ENCODE measurements at regions not wholly inside any gene's neighbourhood (a gene's known extent, or its start where the extent isn't known, plus 50 kb on each side); places are given as distances from the start of the nearest gene placed in this dataset.
"Not testable (repeated sequence)": the region's sequence is repeated elsewhere in the genome, so short reads cannot be mapped to it uniquely, and the experiment has no call there.

DNA sequence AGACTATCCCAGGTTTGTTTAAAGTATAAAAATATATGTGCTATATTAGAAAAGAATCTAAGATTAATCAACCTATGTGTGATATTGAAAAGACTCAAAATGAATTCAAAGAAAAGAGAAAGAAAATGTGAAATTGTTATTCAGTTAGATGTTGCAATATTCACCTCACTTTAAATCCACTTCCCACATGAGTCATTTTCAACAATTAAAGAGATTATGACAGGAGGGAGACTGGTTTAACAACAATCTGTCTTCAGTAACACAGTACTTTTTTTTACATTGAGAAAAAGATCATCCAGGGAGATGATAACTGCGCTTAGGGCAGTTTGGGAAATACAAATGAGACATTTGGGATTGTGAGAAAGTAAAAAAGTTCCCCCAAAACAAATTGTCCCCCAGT, 1246.2 kb downstream of the SLITRK1 start:
- no peak for DNase-seq (ENCODE audit: low spot score)
- no peak for FAIRE-seq

DNA sequence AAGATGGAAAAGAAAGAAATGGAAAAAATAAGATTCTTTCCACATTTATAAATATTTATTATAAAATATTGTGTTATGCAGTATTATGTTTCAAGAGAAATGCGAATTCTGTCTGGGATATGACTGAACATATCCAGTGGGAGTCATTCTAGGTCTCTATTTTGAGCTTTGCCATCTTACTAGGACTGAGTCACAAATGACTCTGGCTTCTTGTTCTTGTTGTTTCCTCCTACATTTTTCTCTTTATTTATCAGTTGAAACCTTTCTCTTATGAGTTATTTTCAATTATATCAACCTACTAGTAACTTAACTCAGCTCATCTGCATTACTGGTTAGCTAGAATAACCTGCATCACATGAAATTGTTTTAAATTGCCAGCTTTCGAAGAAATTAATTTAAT, 1247.3 kb downstream of the SLITRK1 start:
- no peak for FAIRE-seq
- no peak for DNase-seq (ENCODE audit: low spot score)

DNA sequence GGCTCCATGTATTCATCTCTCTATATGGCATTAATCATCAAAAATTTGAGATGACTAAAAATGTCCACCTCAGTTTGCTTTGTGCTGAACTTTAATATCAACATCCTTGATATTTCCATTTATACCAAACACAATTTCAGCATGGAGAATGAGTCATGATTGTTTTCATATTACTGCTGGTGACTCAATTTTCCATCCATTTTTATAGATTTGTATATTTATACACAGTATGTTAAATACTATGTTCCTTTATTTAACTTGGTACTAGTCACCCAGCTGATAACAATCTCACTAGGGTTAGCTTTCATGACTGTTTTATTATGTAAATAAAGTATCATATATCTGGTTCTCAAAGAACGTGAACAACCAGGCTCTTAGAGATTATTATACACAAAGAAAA, 1255.1 kb downstream of the SLITRK1 start:
- FAIRE-seq: no peak

DNA sequence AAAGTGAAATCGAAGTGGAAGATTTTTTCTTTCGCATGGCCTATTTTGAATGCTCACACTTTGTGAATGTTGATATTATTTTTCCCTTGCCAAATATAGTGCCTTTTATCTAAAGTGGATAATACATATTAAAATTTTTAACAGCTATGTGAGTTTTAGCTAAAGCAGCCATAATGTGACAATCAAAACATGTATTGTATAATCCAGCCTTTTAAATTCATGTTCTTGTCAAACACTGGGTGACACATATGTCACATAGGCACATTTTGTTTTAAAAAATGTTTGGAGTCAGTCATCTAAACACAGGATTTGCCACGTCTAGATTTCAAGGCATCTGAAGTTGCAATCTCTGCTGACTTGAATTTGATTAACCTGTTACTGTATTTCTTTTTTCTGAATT, 1256.6 kb downstream of the SLITRK1 start:
- no peak for FAIRE-seq
- no peak for DNase-seq (ENCODE audit: low spot score)

More for the DNA sequence above, 1255.1 kb downstream of the SLITRK1 start:
- no peak for DNase-seq (ENCODE audit: low spot score)

DNA sequence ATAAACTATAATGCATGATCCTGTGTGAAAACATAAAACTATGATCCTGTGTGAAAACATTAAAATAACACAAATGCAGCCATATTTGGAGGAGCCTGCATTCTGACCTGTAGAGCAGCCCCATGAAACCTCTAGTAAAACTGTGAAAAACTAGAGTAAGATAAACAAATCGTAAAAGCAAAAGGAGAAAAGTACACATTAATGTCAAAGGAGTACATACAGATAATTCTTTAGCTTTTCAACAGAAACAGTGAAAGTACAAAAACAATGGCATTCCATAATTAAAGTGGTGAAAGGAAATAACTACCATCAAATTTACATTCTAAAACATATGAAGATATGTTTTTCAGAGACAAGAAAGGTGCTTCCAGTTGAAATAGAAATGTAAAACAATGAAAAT, 1267.2 kb downstream of the SLITRK1 start:
- DNase-seq (ENCODE audit: low spot score) (no peak), FAIRE-seq (no peak)

DNA sequence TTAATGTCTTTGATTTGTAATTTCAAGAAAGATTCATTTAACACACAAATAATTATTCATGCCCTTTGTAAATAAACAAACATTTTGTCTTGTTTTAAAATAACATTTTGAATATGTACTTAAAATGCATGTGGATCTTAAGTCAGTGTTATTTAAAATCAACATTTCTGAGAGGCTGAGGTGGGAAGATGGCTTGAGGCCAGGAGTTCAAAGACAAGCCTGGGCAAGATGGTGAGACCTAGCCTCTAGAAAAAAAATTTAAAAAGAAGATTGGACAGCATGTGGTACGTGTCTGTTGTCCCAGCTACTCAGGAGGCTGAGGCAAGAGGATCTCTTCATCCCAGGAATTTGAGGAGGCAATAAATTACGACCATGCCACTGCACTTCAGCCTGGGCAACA, 1268.2 kb downstream of the SLITRK1 start:
- DNase-seq (ENCODE audit: low spot score) (no peak), FAIRE-seq (no peak)

DNA sequence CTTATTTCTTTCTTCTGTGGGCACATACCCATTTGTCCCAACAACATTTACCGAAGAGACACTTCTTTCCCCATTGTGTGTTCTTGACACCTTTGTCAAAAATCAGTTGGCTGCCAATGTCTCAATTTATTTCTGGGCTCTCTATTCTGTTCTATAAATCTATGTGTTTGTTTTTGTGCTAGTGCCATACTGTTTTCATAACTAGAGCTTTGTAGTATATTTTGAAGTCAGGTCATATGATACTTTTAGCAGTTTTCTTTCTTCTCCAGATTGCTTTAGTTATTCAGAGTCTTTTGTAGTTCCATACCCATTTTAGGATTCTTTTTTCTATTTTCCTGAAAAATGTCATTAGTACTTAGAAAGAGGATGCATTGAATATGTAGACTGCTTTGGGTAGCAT, 1276.3 kb downstream of the SLITRK1 start:
- FAIRE-seq: no peak
- DNase-seq (ENCODE audit: low spot score): no peak

DNA sequence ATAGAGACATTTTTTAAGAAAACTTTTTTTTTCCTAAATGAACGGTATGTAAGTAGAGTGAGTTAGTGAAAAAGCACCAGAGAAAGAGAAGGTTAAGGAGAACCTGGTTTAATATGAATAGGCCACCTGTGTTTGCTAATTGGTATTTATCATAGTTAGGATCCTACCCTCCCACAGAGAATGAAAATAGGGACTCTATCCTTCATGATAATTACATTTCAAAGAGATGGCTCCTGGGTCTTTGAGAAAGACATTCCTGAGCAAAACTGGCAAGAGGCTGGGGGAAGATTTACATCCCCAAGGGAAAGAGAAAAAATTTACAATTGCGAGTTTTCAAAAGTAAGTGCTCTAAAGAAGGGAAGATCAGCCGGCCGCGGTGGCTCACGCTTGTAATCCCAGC, 1284.5 kb downstream of the SLITRK1 start:
- no peak for DNase-seq (ENCODE audit: low spot score)
- no peak for FAIRE-seq

DNA sequence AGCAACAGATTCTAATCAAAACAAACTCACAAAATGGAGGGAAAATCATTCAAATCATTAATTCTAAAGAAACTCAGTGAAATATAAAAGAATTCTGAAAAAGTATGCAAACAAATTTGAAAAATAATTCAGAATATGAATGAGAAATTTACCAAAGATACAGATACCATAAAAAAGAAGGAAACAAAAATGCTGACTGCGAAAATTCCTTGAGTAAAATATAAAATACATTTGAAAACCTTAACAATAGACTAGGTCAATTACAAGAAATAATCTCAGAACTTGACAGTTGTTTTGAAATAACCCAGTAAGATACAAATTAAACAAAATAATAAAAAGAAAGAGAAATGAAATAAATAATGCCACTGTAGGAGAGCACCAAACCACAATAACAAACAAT, 1289.0 kb downstream of the SLITRK1 start:
- no peak for FAIRE-seq

DNA sequence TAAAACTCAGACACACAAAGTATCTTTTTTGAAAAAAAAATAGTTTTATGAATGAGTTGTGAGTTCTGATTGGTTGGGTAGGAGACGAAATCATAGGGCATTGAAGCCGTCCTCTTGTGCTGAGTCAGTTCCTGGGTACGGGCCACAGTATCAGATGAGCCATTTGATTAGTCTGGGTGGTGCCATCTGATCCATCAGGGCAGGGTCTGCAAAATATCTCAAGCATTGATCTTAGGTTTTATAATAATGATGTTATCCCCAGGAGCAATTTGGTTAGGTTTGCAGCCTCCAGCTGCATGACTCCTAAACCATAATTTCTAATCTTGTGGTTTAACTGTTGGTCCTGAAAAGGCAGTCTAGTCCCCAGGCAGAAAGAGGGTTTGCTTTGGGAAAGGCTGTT, 1310.6 kb downstream of the SLITRK1 start:
- FAIRE-seq: no peak

More for the DNA sequence above, 1289.0 kb downstream of the SLITRK1 start:
- no peak for DNase-seq (ENCODE audit: low spot score)

DNA sequence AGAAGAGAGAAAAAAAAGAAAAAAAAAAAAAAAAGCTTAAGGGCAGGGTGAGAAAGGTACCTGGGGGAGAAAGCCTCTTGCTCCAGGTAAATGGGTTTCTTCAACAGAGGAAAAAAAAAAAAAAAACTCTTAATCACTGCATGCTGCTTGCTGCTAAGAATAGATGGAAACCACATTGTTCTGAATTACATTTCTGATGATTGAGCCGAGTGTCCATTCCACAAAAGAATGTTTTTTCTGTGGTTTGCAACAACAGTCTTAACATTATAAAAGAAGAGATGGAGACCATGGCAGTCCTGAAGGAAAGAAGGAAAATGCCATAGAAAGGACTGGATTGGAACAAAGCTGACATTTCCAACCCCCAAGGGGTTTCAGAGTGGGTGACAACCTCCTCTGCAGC, 1312.7 kb downstream of the SLITRK1 start:
- FAIRE-seq (no peak), DNase-seq (ENCODE audit: low spot score) (no peak)

More for the DNA sequence above, 1310.6 kb downstream of the SLITRK1 start:
- DNase-seq (ENCODE audit: low spot score): no peak

DNA sequence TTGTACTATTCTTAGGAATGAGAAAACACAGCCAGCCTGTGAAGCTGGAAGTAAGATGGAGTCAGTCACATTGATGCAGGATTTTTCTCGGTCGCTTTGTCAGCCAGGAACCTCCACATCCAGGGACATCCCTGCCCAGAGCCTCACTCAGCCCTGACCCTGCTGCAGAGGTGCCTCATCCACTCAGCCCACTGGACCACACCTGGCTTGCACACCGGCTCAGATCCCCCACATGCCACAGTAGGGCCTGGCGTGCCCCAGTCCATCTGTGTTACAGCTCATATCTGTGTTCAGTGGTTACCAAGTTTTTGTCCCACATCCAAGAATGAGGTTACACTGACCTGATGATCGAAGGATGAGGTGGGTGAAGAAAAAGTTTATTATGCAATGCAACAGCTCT, 1315.4 kb downstream of the SLITRK1 start:
- no peak for FAIRE-seq
- no peak for DNase-seq (ENCODE audit: low spot score)

DNA sequence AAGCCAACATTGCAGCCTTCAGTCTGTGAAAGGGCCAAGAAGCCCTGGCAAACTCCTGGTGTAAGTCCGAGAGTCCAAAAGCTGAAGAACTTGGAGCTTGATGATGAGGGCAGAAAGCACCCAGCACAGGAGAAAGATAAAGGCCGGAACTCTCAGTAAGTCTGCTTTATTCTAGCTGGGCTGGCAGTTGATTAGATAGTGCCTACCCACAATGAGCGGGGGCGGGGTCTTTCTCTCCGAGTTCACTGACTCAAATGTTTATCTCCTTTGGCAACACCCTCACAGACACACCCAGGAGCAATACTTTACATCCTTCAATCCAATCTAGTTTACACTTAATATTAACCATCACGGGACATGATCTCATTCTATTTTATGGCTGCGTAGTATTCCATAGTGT, 1317.1 kb downstream of the SLITRK1 start:
- no peak for FAIRE-seq

DNA sequence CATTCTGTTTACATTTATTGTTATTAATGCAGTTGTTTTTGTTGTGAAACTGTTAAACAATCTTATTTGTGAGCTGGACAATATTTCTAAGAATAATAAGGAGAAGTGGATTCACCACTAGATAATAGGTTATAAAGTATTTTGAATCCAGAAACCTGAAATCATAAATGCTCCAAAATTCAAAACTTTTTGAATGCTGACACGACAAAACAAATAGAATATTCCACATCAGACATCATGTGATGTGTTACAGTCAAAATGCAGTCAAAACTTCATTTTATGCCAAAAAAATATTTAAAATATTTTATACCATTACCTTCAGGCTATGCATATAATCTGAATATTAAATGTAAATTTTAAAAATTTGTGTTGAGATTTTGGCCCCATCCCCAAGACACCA, 1321.4 kb downstream of the SLITRK1 start:
- FAIRE-seq (no peak), DNase-seq (ENCODE audit: low spot score) (no peak)

More for the DNA sequence above, 1317.1 kb downstream of the SLITRK1 start:
- no peak for DNase-seq (ENCODE audit: low spot score)

DNA sequence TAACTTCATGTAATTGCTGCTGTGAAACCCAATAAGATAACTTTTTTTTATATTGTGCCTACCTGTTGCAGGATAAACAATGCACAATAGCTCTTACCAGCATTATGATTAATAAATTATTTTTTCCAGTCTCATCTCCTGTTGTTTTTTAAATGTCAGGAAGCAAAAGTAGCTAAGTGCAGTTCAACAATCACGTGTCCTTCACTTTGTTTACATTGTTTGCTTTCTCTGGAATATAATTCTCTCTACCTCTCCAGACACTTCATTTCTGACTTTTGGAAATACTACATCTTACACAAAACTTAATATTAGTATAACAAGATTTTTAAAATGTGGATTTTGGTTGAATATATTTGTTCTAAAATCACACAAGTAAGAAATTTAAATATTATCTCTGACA, 1359.4 kb downstream of the SLITRK1 start:
- no peak for DNase-seq (ENCODE audit: low spot score)

DNA sequence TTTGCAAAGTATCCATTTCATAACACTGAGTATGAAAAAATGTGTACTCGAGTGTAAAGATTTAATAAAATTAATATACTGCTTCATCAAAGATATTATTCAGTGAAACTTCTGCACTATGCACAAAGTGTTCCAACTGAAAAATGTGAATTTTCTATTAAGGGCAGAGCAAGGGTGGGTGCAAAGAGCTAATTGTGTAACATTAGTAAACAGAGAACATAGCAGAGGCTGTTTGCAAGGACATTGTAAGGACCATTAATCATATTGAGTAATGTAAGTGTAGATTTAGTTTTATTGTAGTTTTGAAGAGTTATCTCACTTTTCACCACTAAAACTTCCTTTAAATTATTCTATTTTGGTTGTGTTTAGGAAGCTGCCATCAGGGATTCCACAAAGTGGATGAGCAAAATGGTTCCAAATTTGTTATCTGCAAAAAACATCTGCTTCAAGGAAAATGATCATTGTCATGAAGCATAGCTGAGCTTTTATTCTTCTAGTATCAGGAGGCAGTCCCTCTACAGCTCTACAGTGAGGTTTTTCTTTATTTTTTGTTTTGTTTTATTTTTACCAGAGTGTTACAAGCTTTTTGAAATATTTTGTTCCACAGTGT, 1375.4 kb downstream of the SLITRK1 start:
- no peak for FAIRE-seq
- no peak for DNase-seq (ENCODE audit: low spot score)

More for the DNA sequence above, 1359.4 kb downstream of the SLITRK1 start:
- no peak for FAIRE-seq

DNA sequence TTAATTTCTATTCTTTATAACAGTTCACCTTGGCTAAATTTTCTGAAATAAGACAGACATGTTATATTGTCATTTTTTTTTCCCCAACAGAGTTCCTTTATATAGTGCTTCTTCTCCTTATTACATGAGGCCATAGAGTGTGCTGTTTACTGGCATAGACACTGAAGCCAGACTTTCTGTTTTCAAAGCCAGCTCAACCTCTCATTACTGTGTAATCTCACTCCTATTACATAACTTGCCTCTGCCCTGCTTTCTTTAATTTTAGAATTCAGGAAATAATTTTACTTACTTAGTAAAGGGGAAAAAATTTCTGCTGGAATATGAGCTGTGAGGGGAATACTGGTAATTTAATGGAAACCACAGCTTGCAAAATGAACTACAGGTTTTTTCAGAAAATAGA, 1380.4 kb downstream of the SLITRK1 start:
- DNase-seq (ENCODE audit: low spot score) (no peak), FAIRE-seq (no peak)

DNA sequence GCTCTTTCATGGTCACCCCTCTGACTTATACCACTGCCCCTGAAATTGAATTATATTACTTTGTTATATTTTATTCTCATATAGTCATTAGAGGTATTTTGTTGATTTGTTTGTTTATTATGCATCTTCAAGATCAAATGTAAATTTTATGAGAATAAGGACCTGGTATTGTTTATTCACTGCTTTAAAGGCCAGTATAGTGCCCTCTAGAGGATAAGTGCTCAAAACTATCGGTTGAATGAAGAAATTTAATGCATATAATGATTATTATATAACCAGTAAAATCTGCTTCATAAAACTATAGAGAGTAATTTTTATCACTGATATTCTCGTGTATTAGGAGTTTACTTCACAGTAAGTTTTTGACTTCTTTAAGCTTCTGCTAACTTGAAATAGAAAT, 1401.9 kb downstream of the SLITRK1 start:
- DNase-seq (ENCODE audit: low spot score): no peak

DNA sequence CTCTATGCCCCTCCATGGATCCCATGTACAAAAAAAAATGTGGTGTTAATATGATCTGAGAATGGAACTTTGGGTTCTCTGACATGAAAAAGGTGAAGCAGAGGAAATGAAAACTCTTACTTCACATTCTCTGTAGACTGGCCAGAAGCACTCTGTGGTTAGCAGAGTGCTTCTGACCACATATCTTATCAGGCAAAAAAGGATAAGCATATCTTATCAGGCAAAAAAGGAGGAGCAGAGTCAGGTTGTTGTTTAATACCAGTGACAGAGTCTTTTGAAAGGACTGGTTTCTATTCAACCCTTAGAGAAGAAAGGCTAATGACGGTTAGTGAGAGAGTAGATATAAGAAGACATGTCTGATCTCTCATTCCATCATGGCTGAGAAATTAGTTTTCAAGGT, 1404.8 kb downstream of the SLITRK1 start:
- FAIRE-seq (no peak), DNase-seq (ENCODE audit: low spot score) (no peak)

More for the DNA sequence above, 1401.9 kb downstream of the SLITRK1 start:
- FAIRE-seq: no peak

DNA sequence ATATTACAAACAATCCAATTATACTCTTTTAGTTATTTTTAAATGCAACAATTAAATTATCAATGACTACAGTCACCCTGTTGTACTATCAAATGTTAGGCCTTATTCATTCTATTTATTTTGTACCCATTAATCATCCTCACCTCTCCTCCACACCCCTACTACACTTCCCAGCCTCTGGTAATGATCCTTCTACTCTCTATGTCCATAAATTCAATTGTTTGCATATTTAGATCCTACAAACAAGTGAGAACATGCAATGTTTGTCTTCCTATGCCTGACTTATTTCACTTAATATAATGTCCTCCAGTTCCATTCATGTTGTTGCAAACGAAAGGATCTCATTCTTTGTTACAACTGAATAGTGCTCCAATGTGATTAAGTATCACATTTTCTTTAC, 1414.6 kb downstream of the SLITRK1 start:
- DNase-seq (ENCODE audit: low spot score): no peak
- no peak for FAIRE-seq

DNA sequence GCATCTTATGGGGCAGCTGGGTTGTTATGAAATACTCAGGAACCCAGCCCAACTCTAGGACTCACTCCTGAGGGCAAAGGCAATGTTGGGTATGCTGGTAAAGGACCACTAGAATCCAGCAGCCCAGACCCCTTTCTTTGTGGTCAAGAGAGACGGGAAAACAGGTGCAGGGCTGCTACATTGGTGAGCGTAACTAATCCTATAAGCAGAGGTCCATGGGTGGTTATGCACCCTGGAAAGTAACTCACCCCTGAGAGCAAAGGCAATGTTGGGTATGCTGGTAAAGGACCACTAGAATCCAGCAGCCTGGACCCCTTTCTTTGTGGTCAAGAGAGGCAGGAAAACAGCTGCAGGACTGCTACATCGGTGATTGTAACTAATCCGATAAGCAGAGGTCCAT, 1422.7 kb downstream of the SLITRK1 start:
- DNase-seq (ENCODE audit: low spot score); FAIRE-seq: not testable (repeated sequence)

DNA sequence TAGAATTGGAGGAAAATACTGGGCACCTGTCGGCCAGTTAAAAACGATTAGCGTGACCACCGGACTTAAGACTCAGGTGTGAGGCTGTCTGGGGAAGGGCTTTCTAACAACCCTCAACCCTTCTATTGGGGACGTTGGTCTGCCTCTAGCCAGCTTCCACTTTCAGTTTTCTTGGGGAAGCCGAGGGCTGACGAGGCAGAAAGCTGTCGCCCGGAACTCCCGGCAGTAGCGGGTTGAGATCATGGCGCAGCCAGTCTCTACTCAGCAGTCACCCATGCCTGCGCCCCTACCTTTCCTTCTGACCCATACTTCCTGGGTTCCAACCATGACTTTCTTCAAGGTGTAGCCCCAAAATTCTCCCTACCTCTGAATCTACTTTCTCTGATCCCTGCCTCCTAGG, 1424.1 kb downstream of the SLITRK1 start:
- no peak for FAIRE-seq
- DNase-seq (ENCODE audit: low spot score): no peak

DNA sequence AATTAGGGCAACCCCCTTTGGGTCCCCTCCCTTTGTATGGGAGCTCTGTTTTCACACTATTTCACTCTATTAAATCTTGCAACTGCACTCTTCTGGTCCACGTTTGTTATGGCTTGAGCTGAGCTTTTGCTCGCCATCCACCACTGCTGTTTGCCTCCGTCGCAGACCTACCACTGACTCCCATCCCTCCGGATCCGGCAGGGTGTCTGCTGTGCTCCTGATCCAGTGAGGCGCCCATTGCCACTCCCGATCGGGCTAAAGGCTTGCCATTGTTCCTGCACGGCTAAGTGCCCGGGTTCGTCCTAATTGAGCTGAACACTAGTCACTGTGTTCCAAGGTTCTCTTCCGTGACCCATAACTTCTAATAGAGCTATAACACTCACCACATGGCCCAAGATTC, 1424.7 kb downstream of the SLITRK1 start:
- DNase-seq (ENCODE audit: low spot score); FAIRE-seq: not testable (repeated sequence)
